Stimulated activated CD8-positive, alpha-beta memory T cell treated with anti-CD3 and anti-CD28 coated beads, Interleukin-7, amount 100 ng/mL, for 48 hours (primary cell): ENCODE measurements at regions not wholly inside any gene's neighbourhood (a gene's known extent, or its start where the extent isn't known, plus 50 kb on each side); places are given as distances from the start of the nearest gene placed in this dataset.

Experiments used
- DNase-seq, 2 donors: peaks; one replicate each; pipeline ENCODE4 v3.0.0-alpha.2; 2020; ENCODE audit warnings: low read depth in 1 of 2; ENCODE audit errors: extremely low read depth in 1 of 2

DNA sequence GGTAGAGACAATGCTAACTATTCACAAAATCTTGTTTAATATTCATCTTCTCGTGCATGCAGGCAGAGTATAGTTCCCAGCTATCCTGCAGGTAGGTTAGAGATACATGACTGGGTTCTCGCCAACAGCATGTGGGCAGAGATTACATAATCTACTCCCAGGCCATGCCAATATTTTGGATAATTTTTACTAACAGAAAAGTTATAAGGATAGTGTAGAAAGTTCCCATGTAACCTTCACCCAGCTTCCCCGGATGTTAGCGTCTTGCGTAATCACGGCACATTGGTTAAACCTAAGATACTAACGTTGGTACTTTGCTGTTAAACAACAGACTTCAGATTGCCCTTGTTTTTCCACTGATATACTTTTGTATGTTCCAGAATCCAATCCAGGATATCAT is 215.5 kb upstream of the LARGE1 start:
- no peak for DNase-seq

DNA sequence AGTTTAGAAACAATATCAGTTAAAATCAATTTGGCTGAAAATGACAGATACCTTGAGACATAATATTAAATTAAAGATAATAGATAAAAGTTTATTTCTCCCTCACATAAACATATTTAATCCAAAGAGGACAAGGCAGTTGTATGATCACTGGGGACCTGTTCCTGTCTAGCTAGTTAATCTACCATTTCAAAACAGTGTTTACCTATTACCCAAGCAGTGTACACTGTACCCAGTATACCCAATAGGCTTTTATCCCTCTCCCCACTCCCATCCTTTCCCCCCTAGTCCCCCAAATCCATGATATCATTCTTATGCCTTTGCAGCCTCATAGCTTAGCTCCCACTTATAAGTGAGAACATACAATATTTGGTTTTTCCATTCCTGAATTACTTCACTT is 229.7 kb upstream of the LARGE1 start:
- no peak for DNase-seq

DNA sequence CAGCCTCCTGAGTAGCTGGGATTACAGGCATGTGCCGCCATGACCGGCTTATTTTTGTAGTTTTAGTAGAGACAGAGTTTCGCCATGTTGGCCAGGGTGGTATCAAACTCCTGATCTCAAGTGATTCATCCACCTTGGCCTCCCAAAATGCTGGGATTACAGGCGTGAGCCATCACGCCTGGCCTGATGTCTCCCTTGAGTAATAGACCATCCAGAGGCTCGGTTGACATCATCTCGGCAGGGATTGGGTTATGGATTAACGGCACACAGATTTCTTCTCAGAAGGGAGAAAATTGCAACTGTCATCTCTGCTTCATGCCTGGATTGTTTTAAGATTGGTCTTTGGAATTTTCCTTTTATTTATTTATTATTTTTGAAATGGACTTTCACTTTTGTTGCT is 239.2 kb upstream of the LARGE1 start:
- DNase-seq = no peak

DNA sequence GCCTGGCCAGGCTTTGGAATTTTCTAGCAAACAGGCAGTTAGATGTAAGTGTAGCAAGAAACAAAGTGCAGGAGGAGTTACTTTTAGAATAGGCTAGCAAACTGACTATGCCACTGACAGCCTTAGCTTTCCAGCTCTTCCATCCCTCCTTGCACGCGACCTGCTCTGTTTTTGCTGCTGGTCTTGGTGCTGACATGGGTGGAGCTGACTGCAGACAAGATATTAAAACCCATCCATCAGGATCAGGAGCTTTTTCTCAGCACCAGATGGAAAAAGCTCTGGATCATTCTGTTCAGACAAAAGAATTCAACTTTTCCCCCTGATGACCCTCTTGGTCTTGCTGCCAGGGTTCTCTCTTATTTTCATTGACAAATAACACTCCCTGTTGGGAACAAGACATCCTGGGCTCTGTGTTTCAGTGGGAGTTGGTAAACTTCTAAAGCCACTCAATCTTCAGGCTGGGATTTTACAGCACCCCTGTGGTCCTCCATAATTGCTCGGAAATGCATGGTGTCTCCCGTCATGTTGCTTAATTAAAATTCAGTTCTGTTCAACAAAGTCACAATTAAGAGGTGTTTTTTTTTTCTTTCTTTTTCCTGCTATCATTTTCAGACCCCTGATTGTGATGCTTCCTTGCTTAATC is 240.0 kb upstream of the LARGE1 start:
- DNase-seq = no peak

DNA sequence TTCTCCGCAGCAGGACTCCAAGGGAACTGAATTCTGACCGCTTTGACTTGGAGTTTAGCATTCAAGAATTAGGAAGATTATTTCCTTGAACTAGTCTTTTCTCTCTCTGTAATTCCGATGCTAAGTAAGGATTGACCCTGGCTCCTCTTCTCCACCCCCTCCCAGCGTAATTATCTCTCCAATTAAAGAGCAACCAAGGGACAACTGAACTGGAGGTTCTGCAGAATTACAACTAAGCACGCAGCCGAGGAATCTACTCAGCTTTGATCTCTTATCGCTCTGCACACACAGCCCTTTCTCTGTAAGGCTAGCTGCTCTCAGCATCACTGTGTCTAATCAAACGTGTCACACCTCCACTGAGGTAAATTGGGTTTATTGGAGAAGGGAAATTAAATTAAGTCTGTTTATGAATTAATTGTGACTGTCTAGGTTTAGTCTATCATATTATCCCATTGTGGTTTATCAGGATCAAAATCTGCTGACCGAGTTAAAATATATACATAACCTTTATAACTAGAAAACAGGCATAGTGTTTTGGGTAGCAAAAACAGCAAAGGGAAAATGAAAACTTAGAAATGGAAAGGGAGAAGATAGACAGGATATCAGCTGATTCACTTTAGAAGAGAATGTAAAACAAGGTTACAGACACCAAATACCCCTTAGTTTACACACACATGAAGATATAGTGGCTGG is 241.3 kb upstream of the LARGE1 start:
- DNase-seq = no peak

DNA sequence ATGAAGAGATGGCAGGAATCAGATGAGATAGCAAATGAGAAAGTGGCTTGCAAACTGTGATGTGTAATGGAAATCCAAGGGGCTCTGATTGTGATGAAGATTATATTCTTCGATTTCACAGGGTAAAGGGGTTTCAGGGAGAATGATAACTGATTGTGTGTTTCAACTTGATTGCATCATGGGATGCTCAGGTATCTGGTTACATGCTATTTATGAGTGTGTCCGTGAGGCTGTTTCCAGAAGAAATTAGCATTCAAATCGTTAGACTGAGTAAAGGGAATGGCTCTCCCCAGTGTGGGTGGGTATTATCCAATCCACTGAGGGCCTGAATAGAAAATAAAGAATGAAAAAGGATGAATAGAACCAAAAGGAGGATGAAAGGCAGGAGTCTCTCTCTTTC is 278.7 kb upstream of the LARGE1 start:
- no peak for DNase-seq

DNA sequence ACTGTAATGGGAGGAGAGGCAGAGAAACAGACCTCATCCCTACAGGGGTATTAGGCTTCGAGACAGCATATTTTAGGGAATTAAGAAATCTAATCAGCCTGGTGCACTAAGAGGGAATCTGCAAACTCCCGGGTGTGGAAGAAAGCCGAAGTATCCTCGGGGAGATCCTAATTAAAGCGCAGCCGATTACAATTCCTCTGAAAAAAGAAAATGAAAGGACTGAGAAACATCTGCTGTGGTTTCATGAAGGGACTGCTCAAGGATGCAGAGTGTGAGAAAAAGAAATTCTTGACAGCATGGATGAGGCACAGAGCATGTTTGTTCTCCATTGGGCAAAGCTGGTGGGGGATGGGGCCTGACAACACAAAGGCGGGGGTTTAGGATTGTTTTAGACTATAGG is 290.0 kb upstream of the LARGE1 start:
- DNase-seq = no peak

DNA sequence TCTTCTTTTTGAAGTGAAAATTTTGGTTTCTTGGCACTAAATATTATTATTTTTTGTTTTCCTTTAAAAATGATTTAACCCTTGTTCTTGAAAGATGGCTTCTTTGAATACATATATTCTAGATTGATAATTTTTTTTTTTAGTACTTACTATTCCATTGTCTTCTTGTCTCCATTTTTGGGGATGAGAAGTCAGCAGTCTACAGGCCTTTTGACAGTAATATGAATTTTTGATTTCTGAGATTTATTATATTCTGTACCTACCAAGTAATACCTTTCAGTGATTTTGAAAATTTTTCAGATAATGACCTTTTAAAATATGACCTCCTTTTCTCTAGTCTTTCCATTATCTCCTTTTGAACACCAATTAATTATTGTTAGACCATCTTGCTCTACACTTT is 294.1 kb upstream of the LARGE1 start:
- no peak for DNase-seq

DNA sequence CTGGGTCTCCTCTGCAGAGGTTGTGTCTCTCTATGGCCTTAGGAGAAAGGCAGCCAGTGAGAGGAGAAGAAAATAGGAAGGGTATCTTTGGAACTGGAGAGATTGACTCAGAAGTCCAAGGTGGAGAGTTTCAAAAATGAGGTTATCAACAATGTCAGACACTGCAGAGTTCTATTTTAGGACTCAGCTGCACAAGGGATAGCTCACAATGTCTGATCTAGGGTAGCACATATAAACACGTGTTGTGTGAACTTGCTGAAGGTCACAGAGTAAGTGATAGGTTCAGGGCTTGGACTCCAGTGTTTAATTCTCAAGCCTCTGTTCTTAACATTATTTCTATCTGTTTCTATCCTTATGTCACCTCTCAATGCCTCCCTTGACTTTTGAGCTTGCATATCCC is 305.0 kb upstream of the LARGE1 start:
- DNase-seq = no peak

DNA sequence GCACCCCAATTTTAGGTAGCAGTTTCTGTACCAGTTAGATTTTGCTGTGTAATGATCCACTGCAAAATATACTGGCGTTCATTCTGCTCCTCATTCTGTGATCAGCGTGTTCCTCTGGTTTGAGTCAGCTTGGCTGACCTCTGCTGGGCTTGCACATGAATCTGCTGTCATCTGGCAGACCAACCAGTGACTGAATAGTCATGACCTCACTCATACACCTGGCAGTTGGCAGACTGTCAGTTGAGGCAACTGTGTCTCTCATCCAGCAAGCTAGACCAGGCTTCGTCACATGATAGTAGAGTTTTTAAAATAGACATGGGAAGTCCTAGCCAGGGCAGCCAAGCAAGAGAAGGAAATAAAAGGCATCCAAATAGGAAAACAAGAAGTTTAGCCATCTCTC is 316.3 kb upstream of the LARGE1 start:
- no peak for DNase-seq

DNA sequence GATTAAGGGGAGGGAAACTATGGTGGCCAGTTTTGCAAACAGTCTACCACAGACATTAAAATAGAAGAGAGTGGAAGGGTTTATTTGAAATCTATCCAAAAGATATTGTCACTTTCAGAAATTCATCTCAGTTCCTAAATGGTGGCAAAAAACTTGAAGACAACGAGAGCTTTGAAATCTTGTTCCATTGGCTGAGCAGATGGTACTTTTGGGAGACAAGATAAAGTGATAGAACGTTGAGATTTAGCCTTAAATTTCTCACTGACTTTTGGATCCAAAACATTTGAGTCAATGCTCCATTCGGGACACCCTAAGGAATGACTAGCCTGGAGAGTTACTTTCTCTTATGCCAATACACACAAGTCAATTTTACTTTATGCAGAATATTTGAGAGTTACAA is 319.1 kb upstream of the LARGE1 start:
- no peak for DNase-seq

DNA sequence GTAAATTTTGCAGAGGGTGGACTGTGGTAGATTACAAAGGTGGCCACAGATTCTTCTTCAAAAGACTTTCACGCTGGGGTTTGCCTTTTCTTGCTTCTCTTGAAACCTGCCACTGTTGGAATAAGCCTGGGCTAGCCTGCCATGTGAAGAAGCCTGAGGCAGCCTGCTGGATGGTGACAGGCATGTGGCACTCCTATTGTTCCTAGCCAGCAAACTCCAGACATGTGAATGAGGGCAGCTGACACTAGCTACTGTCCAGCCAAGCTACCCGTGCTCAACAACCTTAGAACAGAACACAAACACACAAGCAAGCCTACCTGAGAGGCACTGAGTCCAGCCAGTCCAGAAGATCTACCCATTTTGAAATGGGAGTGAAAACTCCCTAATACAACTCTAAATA is 322.7 kb upstream of the LARGE1 start:
- no peak for DNase-seq

DNA sequence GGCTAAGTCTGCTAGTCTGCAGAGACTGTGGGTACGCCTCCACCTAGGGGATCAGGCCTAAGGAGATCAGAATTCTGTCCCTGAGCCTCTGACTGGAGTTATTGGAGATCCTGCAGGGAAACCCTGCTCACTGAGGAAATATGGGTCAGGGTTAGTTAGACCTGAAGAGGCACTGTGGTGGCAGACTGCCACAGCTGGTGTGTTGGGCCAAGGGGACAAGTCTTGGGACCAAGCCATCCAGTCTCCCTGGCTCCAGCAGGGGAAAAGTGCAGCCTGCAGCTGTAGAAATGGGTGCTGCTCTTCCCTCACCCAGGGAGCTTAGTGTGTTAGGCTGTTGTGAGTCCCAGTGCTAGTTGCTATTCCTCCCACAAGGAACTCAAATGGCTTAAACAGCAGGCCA is 334.8 kb upstream of the LARGE1 start:
- DNase-seq = no peak

DNA sequence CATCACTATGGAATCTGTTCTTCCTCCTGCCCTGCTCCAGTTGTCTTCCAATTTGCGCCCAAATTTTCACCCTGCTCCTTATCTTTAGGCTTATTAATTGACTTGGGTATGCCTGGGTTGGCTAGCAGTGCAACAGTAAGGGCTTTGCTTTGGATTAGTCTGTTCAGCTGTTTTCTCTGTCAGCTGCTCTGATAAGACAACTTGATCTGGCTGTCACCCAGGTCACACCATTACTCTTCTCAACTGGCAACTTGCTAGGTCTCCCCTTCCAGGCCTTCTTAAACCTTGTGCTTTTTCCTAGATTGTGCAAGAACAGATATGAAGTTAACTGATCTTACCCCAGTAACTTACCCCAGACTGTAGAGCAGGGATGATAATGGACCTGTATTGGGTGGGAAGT is 357.8 kb upstream of the LARGE1 start:
- DNase-seq = no peak

DNA sequence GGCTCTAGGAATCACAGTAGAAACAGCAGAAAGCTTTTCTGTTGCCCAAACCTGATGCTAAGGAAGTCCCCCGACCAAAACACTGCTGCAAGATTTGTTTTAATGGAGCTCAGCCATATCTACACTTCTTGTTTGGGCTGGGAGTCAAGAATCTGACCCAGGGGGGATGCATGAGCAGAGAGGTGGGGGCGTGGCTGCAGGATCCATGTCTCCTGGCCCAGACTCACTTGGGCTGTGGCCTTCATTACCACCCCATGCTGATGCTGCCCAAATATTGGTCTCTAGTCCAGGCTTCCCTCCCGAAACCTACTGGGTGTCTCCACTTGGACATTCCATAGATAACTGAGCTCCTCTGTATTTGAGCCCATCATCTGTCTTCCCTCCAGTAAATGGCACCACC is 361.5 kb upstream of the LARGE1 start:
- no peak for DNase-seq

DNA sequence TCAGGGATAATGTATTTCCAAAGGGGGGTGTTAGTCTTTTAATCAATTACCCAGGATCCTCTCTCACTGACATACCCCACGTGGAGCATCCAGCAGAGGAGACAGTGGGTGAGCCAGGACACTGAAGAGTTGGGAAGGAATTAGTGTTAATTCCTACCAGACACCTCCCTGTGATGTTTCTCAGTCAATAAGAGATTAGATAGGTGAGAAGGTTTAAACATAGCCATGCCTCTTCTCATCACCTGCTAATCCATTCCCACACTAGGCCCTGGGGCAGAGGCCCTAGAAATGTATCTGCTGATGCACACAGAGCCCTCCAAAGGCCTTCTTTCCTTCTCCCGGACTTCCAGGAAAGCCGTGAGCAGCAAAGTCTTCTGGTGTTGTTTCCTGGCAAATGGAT is 363.6 kb upstream of the LARGE1 start:
- DNase-seq = no peak

DNA sequence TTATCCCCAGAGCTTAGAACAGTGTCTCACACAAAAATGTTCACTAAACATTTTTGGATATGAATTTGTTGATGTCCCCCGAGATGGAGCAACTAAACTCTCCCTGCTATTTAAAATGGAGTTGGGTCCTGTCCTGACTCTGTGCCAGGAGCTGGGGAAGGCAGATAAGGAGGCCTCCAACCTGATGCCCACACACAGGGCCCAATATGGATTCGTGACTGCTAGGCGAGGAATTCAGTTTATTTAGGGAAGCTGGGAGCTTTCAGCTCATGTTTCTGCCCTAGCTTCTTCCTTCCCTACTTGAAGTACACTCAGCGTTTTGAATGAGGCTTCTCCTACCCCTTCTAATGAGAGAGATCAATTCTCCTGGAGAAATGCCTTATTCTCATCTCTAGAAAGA is 373.0 kb upstream of the LARGE1 start:
- no peak for DNase-seq

DNA sequence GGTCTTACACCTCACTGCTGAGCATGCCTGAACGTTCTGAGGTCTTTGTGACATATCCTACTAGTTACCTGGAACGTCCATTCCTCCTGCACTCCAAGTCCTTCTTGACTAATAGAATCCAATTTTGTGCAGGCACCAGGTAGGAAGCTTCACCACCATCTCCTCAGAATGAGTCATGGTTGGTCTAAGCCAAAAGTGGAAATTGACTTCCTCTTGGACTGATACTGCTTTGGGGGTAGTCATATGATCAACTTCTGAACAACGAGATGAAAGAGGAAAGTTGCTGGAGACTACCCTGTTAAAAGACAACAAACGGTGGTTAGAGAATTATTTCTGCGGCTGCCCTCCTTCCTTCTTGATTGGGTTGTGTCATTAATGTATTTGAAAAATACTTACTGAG is 374.2 kb upstream of the LARGE1 start:
- DNase-seq = no peak

DNA sequence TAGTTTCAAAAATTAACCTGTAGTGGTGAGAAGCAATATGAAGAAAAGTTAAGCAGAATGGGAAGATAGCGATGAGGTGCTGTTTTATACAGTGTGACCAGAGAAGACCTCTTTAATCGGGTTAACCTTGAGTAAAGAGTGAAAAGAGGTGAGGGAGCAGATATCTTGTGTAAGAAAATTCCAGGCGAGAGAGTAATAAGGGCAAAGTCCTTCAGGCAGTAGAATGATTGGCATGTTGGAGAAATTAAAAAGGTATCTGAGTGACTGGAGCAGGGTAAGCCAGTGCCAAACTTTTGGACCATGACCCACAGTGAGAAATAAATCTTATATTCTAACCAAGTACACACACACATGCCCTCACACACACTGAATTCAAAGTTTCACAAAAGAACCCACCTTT is 374.7 kb upstream of the LARGE1 start:
- DNase-seq = no peak

DNA sequence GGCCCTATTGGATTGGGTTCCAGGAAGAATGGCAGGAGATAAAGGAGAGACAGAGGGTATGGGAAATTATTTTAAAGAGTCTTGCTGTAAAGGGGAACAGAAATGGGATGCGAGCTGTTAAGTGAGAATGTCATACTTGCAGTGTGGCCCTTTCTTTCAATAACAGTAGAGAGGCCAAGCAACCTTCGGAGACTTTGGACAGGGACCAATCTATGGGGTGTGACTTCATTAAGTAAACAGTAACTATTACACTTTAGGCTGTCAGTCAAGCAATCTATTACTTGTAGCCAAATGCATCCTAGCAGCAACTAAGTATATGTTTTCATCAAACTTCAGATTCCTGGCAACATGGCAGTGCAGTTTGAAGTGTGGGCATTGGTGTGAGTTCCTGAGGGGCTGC is 376.2 kb upstream of the LARGE1 start:
- DNase-seq = no peak

DNA sequence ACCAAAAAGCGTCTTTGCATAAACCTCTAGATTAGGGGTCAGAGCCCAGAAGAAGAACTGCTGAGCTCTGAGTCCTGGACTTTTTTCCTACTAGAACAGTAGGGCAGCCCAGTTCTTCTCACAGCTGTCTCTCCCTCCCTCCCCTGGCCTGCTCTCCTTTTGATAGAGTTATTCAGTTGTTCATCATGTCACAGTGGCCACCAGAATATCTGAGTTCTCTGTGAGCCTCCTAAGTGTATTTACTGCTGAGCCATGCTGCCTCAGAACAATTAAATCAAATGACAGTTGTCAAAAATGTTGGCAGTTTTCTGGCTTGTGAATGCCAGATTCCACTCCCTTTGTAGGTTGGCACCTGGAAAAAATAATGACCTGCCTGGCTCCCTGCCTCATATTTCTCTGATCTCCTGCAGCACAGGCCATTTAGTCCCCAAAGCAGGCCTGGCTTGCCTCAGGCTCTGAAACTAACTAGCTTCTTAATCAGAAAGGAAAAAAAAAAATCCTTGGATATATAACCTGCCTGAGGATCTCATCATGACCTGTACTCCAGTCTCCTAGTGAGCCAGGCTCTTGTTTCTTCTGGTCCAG is 377.4 kb upstream of the LARGE1 start:
- no peak for DNase-seq

DNA sequence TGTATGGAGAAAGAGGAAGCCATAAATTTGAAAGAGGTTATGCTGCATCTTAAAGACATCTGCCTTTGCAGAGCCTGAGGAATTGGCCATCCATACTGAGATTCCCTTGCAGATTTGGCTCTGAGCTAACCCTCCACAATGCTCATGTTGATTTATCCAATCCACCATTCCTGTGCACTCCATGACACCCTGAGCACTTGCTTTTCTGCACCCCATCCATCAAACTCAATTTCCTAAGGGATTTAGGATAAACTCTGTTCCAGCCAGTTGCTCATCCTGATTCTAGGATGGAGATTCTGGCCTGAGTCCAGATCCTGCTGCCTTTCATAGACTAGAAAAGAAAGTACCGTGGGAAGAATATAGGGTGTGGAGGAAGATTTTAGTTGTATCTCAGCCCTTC is 379.2 kb upstream of the LARGE1 start:
- no peak for DNase-seq

DNA sequence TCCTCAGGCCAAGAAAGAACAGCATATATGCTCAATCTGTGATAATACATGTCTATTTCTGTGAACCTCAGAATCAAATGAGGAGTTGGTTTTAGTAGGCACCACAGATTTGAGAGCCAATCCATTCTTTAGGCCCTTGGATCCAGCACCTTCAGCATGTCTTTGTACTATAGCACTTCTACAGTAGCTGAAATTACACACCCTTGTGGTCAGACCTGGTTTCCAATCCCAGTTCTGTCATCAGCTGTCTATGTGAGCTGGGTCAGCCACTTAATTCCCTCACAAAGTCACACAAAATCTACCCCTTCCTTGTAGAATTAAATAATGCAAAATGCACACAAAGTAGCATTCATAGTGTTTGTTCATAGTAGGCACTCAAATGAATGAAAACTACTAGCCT is 381.3 kb upstream of the LARGE1 start:
- DNase-seq = no peak
